Left lung (tissue), 4 donors: ENCODE measurements at regions not wholly inside any gene's neighbourhood (a gene's known extent, or its start where the extent isn't known, plus 50 kb on each side); places are given as distances from the start of the nearest gene placed in this dataset.

Source experiments
- ATAC-seq: fragments of 200-7000 bp; cut with Tn5 transposase; one replicate; pipeline ENCODE4 v1.9.1; 2020; ENCODE audit warnings: moderate library complexity
- DNase-seq, 4 donors: peaks; one replicate each; pipeline ENCODE4 v3.0.0-alpha.2; 2013 to 2020
- H3K27ac ChIP-seq, 2 donors: fragments of 200-600 bp; sonication (generic) in 1 of 2; one replicate each; pipeline versions ENCODE4 v1.5.0 to v1.8.0; 2020 to 2021
- H3K27me3 ChIP-seq, 2 donors: fragments of 200-600 bp; sonication (generic) in 1 of 2; one replicate each; pipeline versions ENCODE4 v1.5.0 to v1.8.0; 2020 to 2021
- H3K36me3 ChIP-seq, 2 donors: fragments of 200-600 bp; sonication (generic) in 1 of 2; one replicate each; pipeline versions ENCODE4 v1.5.0 to v1.8.0; 2020 to 2021
- H3K4me1 ChIP-seq, 2 donors: fragments of 200-600 bp; one replicate each; pipeline ENCODE4 v1.8.0; 2021
- H3K4me3 ChIP-seq, 2 donors: fragments of 200-600 bp; sonication (generic) in 1 of 2; one replicate each; pipeline versions ENCODE4 v1.5.0 to v1.8.0; 2020 to 2021; ENCODE audit warnings: mild to moderate bottlenecking in 1 of 2
- H3K9me3 ChIP-seq, 2 donors: fragments of 200-600 bp; sonication (generic) in 1 of 2; one replicate each; pipeline versions ENCODE4 v1.5.0 to v1.8.0; 2020 to 2021
- CTCF ChIP-seq, 2 donors: fragments of 200-600 bp; sonication (generic) in 1 of 2; IDR thresholded peaks; one replicate each; pipeline versions ENCODE4 v1.5.0 to v1.8.0; 2021; ENCODE audit warnings: antibody characterized with exemption in 2 of 2
- intact Hi-C, 2 donors: fragments of 100-400 bp; cut with DNase I; formaldehyde crosslinking; loops; one replicate each; pipeline versions ENCODE4 v1.11.2 to v1.14.2; 2022
- donor health status: DM: no; HTN: yes; CAD: no.
- donor health status: DM: no; HTN: no; CAD: no.

DNA sequence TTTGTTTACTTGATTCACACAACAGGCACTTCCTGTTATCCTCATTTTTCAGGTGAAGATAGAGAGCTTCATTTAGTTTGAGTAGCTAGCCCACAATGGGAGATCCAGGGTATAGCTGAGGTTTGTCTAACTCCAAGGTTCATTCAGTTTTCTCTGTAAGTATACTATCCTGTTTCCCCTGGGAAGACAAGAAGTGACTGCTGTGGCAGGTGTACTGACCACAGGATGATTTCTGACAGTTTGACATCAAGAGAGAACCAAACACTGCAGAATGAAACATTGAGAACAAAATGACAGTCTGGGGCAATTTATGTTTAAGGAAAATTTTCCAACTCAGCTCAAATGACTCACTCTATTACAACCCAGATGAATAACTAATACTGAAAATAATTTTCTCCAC is 958.0 kb downstream of the STPG2 start:
- no peak overlapping the region for H3K4me3 ChIP-seq
- TF ChIP-seq CTCF (IDR thresholded peaks at IDR 0.05): no peak
- H3K36me3 ChIP-seq: no peaks in the 10 kb centered on the region
- H3K9me3 ChIP-seq: peaks cover 0 to 4% of the 10 kb centered on the region in 2 donors
- no peak for ATAC-seq
- no peak for DNase-seq
- intact Hi-C loops: no loop called here
- no peaks in the 10 kb centered on the region for H3K27me3 ChIP-seq
- H3K27ac ChIP-seq: no peak overlapping the region
- H3K4me1 ChIP-seq: no peaks in the 10 kb centered on the region

- TF ChIP-seq CTCF (IDR thresholded peaks at IDR 0.05): no peak
- intact Hi-C loops: no loop called here
- Histone ChIP-seq H3K4me3 (no peak overlapping the region), H3K27me3 (no peaks in the 10 kb centered on the region), H3K9me3 (no peaks in the 10 kb centered on the region), H3K27ac (no peak overlapping the region), H3K36me3 (no peaks in the 10 kb centered on the region), H3K4me1 (no peaks in the 10 kb centered on the region)
- no peak for DNase-seq
- no peak for ATAC-seq
Observed at GRCh38 chr4:97197106-97197505, 946.2 kb downstream of the STPG2 start.

DNA sequence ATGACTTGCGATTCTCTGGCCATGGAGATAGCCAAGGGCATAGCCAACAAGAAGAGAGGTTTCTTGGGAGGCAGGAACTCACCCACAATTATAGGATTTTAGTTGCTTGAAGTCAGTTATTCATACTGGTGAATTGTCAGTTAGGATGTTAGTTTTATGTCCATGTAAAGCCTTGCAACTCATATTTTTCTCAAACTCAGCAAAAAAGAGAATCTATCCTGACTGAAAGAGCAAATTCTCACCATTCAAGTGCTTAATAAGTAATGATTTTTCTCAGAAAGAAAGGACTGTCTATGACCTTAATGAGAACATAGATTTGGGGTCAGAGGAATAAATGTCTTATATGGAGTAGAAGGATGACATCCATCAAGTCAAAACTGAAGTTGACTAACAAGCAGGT is 934.5 kb downstream of the STPG2 start:
- no peaks in the 10 kb centered on the region for H3K4me1 ChIP-seq
- H3K27ac ChIP-seq: no peak overlapping the region
- H3K36me3 ChIP-seq: no peaks in the 10 kb centered on the region
- H3K4me3 ChIP-seq: no peak overlapping the region
- TF ChIP-seq CTCF (IDR thresholded peaks at IDR 0.05): no peak
- H3K9me3 ChIP-seq: peaks cover 0 to 3% of the 10 kb centered on the region in 2 donors
- intact Hi-C loops: no loop called here
- no peak for ATAC-seq
- no peaks in the 10 kb centered on the region for H3K27me3 ChIP-seq
- no peak for DNase-seq

GRCh38 chr4:97215409-97215941 is 927.8 kb downstream of the STPG2 start:
- no peaks in the 10 kb centered on the region for H3K4me1 ChIP-seq
- no peak overlapping the region for H3K27ac ChIP-seq
- H3K27me3 ChIP-seq: no peaks in the 10 kb centered on the region
- H3K9me3 ChIP-seq: peaks cover 0 to 3% of the 10 kb centered on the region in 2 donors
- TF ChIP-seq CTCF (IDR thresholded peaks at IDR 0.05): no peak
- no peaks in the 10 kb centered on the region for H3K36me3 ChIP-seq
- intact Hi-C loops: no loop called here
- ATAC-seq: no peak
- no peak for DNase-seq
- no peak overlapping the region for H3K4me3 ChIP-seq

DNA sequence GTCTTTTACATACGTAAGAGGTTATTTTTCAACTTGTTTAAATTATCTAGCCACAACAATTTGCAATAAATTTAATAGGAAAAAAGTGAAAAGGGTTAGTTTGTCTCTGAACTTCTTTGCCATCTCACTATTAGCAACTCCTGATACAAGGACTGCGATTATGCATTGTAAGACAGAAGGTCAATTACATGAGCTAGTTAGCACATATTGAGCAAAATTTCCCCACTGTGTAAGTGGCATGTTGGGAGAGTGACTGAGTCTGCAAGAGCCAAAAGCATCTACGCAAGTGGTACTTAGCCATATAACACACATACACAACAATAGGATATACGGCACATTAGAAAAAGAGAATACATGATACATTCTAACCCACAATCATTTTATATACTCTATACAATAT is 927.2 kb downstream of the STPG2 start:
- no peak overlapping the region for H3K4me3 ChIP-seq
- no peaks in the 10 kb centered on the region for H3K27me3 ChIP-seq
- ATAC-seq (no peak), DNase-seq (no peak)
- H3K27ac ChIP-seq: no peak overlapping the region
- no peaks in the 10 kb centered on the region for H3K4me1 ChIP-seq
- no peaks in the 10 kb centered on the region for H3K36me3 ChIP-seq
- TF ChIP-seq CTCF (IDR thresholded peaks at IDR 0.05): no peak
- peaks cover 0 to 3% of the 10 kb centered on the region in 2 donors for H3K9me3 ChIP-seq
- intact Hi-C loops: no loop called here
